K562 (cell line): ENCODE measurements at regions not wholly inside any gene's neighbourhood (a gene's known extent, or its start where the extent isn't known, plus 50 kb on each side); places are given as distances from the start of the nearest gene placed in this dataset.

Experiments used
- ATAC-seq: fragments of 200-7000 bp; cut with Tn5 transposase; 3 replicates; pipeline ENCODE4 v1.9.1; 2020; ENCODE audit warnings: moderate library complexity
- BruUV-seq: library from RNA; stranded (reverse); fragments of 400-500 nt; replicated peaks from 2 replicates; lab custom pipeline; 2021; lab: Mats Ljungman, UMichigan
- CTCF ChIA-PET: fragments of 300-600 bp; formaldehyde crosslinking; extraction: SDS; loops from one replicate; lab custom pipeline; 2021; ENCODE audit warnings: low intra/inter-chr PET ratio; lab: Yijun Ruan, JAX
- POLR2A ChIA-PET: fragments of 300-600, 350-650 bp; sonication (Branson Sonifier 250); formaldehyde crosslinking; extraction: SDS; loops from one replicate; lab custom pipeline; 2021; ENCODE audit warnings: antibody characterized with exemption, inconsistent platforms; lab: Yijun Ruan, JAX
- DNase-seq, 4 experiments: peaks; one replicate each; pipeline versions ENCODE4 v3.0.0 to v3.0.0-alpha.2; 2011 to 2018; ENCODE audit warnings: low spot score in 3 of 4, mixed read lengths in 3 of 4; ENCODE audit errors: extremely low read depth in 1 of 4
- FAIRE-seq: peaks from 2 replicates; lab custom pipeline; 2011; peaks lifted over from hg19 to GRCh38; lab: Jason Lieb, UNC
- H2AFZ ChIP-seq: 2 replicates; pipeline ENCODE4 v1.6.0; 2011; ENCODE audit warnings: low read depth, low read length, control low read depth, inconsistent platforms
- H3K27ac ChIP-seq: fragments of 200-600 bp; 3 replicates; pipeline ENCODE4 v1.8.0; 2011; ENCODE audit warnings: low read depth, mild to moderate bottlenecking, control low read depth, inconsistent platforms, low read length, moderate library complexity, mixed read lengths; ENCODE audit errors: extremely low read depth
- H3K27me3 ChIP-seq, 2 experiments: fragments of 300-600 bp in 1 of 2; 2 replicates in 1 of 2; 3 replicates in 1 of 2; pipeline versions ENCODE4 v1.6.0 to v1.8.0; 2011; ENCODE audit warnings: inconsistent platforms in 2 of 2, low read length in 2 of 2, mild to moderate bottlenecking in 1 of 2, mixed read lengths in 1 of 2, moderate library complexity in 1 of 2; ENCODE audit not compliant: control insufficient read depth in 2 of 2, insufficient read depth in 2 of 2
- H3K36me3 ChIP-seq: fragments of 300-600 bp; 3 replicates; pipeline ENCODE4 v1.8.0; 2011; ENCODE audit warnings: mild to moderate bottlenecking, low read length, inconsistent platforms; ENCODE audit not compliant: control insufficient read depth, insufficient read depth
- H3K4me1 ChIP-seq, 2 experiments: fragments of 200-600 bp in 1 of 2; replicated peaks in 1 of 2; 2 replicates in 1 of 2; 3 replicates in 1 of 2; pipeline versions ENCODE4 v1.5.1 to v1.8.0; 2011; ENCODE audit warnings: inconsistent platforms in 2 of 2, low read length in 2 of 2, mild to moderate bottlenecking in 1 of 2, mixed read lengths in 1 of 2, moderate library complexity in 1 of 2; ENCODE audit not compliant: control insufficient read depth in 2 of 2, insufficient read depth in 2 of 2
- H3K4me2 ChIP-seq: 2 replicates; pipeline ENCODE4 v1.6.1; 2011; ENCODE audit warnings: low read length, control low read depth, inconsistent platforms, mixed read lengths; ENCODE audit not compliant: insufficient read depth
- H3K4me3 ChIP-seq: fragments of 200-600 bp; sonication (generic), shearing (Covaris generic); 2 replicates; pipeline ENCODE4 v1.5.1; 2016; ENCODE audit warnings: control low read depth, inconsistent platforms
- H3K79me2 ChIP-seq: fragments of 200-600 bp; 3 replicates; pipeline ENCODE4 v1.8.0; 2011; ENCODE audit warnings: low read length, inconsistent platforms; ENCODE audit not compliant: control insufficient read depth, insufficient read depth
- H3K9ac ChIP-seq, 2 experiments: 2 replicates each; pipeline versions ENCODE4 v1.6.0 to v1.6.1; 2011; ENCODE audit warnings: low read depth in 2 of 2, low read length in 2 of 2, control low read depth in 1 of 2, inconsistent platforms in 1 of 2, mild to moderate bottlenecking in 1 of 2, mixed read lengths in 1 of 2; ENCODE audit not compliant: insufficient read depth in 1 of 2
- H3K9me1 ChIP-seq: one replicate; pipeline ENCODE4 v1.6.0; 2011; ENCODE audit warnings: inconsistent platforms, mild to moderate bottlenecking, low read length, moderate library complexity; ENCODE audit not compliant: control insufficient read depth, insufficient read depth
- H3K9me3 ChIP-seq: replicated peaks from 2 replicates; pipeline ENCODE4 v1.5.1; 2011; ENCODE audit warnings: low read depth, low read length, inconsistent platforms; ENCODE audit not compliant: control insufficient read depth, insufficient read depth
- H4K20me1 ChIP-seq: replicated peaks from 2 replicates; pipeline ENCODE4 v1.6.1; 2011; ENCODE audit warnings: low read length, inconsistent platforms, mixed read lengths; ENCODE audit not compliant: control insufficient read depth, insufficient read depth
- CAMTA2 ChIP-seq: fragments of 250-450 bp; sonication (Bioruptor Pico); conservative IDR thresholded peaks from 2 replicates; pipeline ENCODE4 v1.5.1; 2022
- CHD4 ChIP-seq: fragments of 200-600 bp; sonication (generic); IDR thresholded peaks from 3 replicates; pipeline ENCODE4 v1.6.1; 2012; ENCODE audit warnings: low read depth, mild to moderate bottlenecking, mixed read lengths, low read length, inconsistent platforms; ENCODE audit not compliant: insufficient read depth, insufficient replicate concordance, poor library complexity, severe bottlenecking
- CREM ChIP-seq: IDR thresholded peaks from 2 replicates; pipeline ENCODE4 v1.6.1; 2014; ENCODE audit warnings: antibody characterized with exemption, low read depth
- DPF2 ChIP-seq: fragments of 450-650 bp; IDR thresholded peaks from 2 replicates; pipeline ENCODE4 v1.6.1; 2016
- ESRRB ChIP-seq: fragments of 250-450 bp; sonication (Bioruptor Pico); IDR thresholded peaks from 2 replicates; pipeline ENCODE4 v1.5.0; 2020; ENCODE audit warnings: mild to moderate bottlenecking, moderate library complexity, borderline replicate concordance
- MAFK ChIP-seq: IDR thresholded peaks from 2 replicates; pipeline ENCODE4 v1.6.1; 2011; ENCODE audit warnings: low read length, improper control_type of control experiment
- NCOA1 ChIP-seq: fragments of 450-650 bp; IDR thresholded peaks from 2 replicates; pipeline ENCODE4 v1.6.1; 2016; ENCODE audit warnings: low read depth
- PHF21A ChIP-seq: fragments of 450-650 bp; IDR thresholded peaks from 2 replicates; pipeline ENCODE4 v1.6.1; 2017; ENCODE audit warnings: low read depth, borderline replicate concordance
- RBM25 ChIP-seq: fragments of 200-400 bp; formaldehyde crosslinking; IDR thresholded peaks from 2 replicates; pipeline ENCODE4 v1.6.1; 2018; ENCODE audit warnings: low read length, low read depth, moderate library complexity; ENCODE audit not compliant: severe bottlenecking
- SNRNP70 ChIP-seq: fragments of 200-400 bp; formaldehyde crosslinking; optimal IDR thresholded peaks from 2 replicates; pipeline ENCODE3; 2017; ENCODE audit warnings: low read depth, low read length
- SP1 ChIP-seq: sonication (generic); formaldehyde crosslinking; IDR thresholded peaks from 2 replicates; pipeline ENCODE4 v1.8.1; 2022; ENCODE audit warnings: mild to moderate bottlenecking, missing genetic modification reagents
- TAF9B ChIP-seq: fragments of 450-650 bp; IDR thresholded peaks from 2 replicates; pipeline ENCODE4 v1.6.1; 2018; ENCODE audit warnings: mild to moderate bottlenecking; ENCODE audit not compliant: partially characterized antibody
- TBP ChIP-seq: optimal IDR thresholded peaks from 2 replicates; pipeline ENCODE3; 2011; ENCODE audit warnings: low read depth, low read length, improper control_type of control experiment
- TGIF2 ChIP-seq: sonication (generic); formaldehyde crosslinking; IDR thresholded peaks from 2 replicates; pipeline ENCODE4 v1.8.1; 2022; ENCODE audit warnings: mild to moderate bottlenecking, missing genetic modification reagents, moderate library complexity
- ZFP30 ChIP-seq: fragments of 250-450 bp; sonication (Bioruptor Pico); IDR thresholded peaks from 2 replicates; pipeline ENCODE4 v1.8.0; 2022; ENCODE audit warnings: moderate library complexity, mild to moderate bottlenecking, inconsistent platforms, borderline replicate concordance
- ZNF444 ChIP-seq: fragments of 250-450 bp; sonication (Bioruptor Pico); IDR thresholded peaks from 2 replicates; pipeline ENCODE4 v1.4.0; 2020; ENCODE audit warnings: mild to moderate bottlenecking, moderate library complexity
- ZNF584 ChIP-seq: fragments of 200-800 bp; sonication (Bioruptor generic); IDR thresholded peaks from 2 replicates; pipeline ENCODE4 v1.6.1; 2016; ENCODE audit warnings: low read depth, mild to moderate bottlenecking, missing genetic modification characterization, missing compliant biosample characterization
- ZNF79 ChIP-seq: fragments of 250-450 bp; sonication (Bioruptor Pico); IDR thresholded peaks from 2 replicates; pipeline ENCODE4 v1.4.0; 2020; ENCODE audit warnings: low read depth, mild to moderate bottlenecking, moderate library complexity
- WGBS: fragments of 100-300 bp; shearing (Covaris generic); methylation state at CpG from one replicate; pipeline ENCODE4 v1.1.6; 2016; ENCODE audit warnings: low coverage, mixed read lengths; ENCODE audit not compliant: insufficient coverage; ENCODE audit errors: missing lambda C conversion rate; 5-methylcytosine and 5-hydroxymethylcytosine counted together
- in situ Hi-C: fragments of 300-500 bp; cut with MboI; formaldehyde crosslinking; loops from 4 replicates; pipeline ENCODE4 v1.15.0; 2018; ENCODE audit warnings: inconsistent platforms, mixed read lengths
- intact Hi-C: fragments of 100-400 bp; cut with micrococcal nuclease; formaldehyde crosslinking; loops from 2 replicates; pipeline ENCODE4 v1.14.2; 2022
- TF ChIP-seq, protein P1 (sequence below): sonication (generic); formaldehyde crosslinking; IDR thresholded peaks from 2 replicates; pipeline ENCODE4 v1.8.0; 2022; ENCODE audit warnings: mild to moderate bottlenecking, missing genetic modification reagents
- TF ChIP-seq, protein P2 (sequence below): fragments of 250-450 bp; sonication (Bioruptor Pico); IDR thresholded peaks from 2 replicates; pipeline ENCODE4 v1.5.0; 2020; ENCODE audit warnings: mild to moderate bottlenecking, borderline replicate concordance

DNA sequence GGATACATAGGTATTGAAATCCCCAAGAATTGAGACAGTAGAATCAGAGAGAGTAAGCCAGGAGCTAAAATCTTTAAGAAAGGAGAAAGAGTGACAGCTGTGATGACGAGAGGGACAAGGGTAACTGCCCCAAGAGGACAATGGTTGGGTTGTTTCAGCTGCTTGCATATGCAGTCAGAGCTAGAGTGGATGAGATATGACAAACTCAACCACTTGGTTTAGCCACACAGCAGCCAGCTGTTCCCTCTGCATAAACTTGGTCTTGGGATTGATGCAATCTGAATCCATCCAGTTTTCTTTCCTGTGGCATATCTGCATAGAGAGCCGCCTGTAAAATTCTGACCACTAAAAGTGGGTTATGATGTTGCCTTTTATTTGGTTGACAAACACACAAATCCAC lies 100.7 kb downstream of the ZNF622 start:
- Histone ChIP-seq H3K27me3 (no peaks in the 10 kb centered on the region; a peak in 1 of 5 replicates), H3K79me2 (no peaks in the 10 kb centered on the region), H2AFZ (no peak overlapping the region), H3K27ac (no peak overlapping the region), H3K4me2 (no peak overlapping the region), H3K9ac (no peak overlapping the region), H4K20me1 (no peaks in the 10 kb centered on the region), H3K9me1 (no peaks in the 10 kb centered on the region), H3K36me3 (no peaks in the 10 kb centered on the region), H3K4me3 (no peak overlapping the region), H3K4me1 (no peaks in the 10 kb centered on the region), H3K9me3 (no peaks in the 10 kb centered on the region)
- WGBS: 0% methylated on average over 2 of the region's 2 CpGs
- BruUV-seq: no TSS peak
- FAIRE-seq (no peak), DNase-seq (no peak), ATAC-seq (no peak)
- in situ Hi-C loops: no loop called here
- no peak for TF ChIP-seq ZNF444 (CRISPR knock-in tag)
- TF ChIP-seq PHF21A: no peak
- no peak for TF ChIP-seq TGIF2
- TF ChIP-seq TBP: no peak
- TF ChIP-seq ZNF584 (CRISPR knock-in tag): no peak
- no peak for TF ChIP-seq RBM25
- no peak for TF ChIP-seq ZNF79 (CRISPR knock-in tag)
- TF ChIP-seq MAFK: no peak
- TF ChIP-seq DPF2: no peak
- TF ChIP-seq TAF9B: no peak
- TF ChIP-seq CREM: no peak
- TF ChIP-seq SP1 (CRISPR knock-in tag): no peak
- TF ChIP-seq NCOA1: no peak
- no peak for TF ChIP-seq SNRNP70
- TF ChIP-seq CHD4: no peak
- TF ChIP-seq, protein P1, sequence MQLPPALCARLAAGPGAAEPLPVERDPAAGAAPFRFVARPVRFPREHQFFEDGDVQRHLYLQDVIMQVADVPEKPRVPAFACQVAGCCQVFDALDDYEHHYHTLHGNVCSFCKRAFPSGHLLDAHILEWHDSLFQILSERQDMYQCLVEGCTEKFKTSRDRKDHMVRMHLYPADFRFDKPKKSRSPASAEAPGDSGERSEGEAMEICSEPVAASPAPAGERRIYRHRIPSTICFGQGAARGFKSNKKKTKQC (CRISPR knock-in tag): no peak
- TF ChIP-seq ZFP30 (CRISPR knock-in tag): no peak
- TF ChIP-seq, protein P2, sequence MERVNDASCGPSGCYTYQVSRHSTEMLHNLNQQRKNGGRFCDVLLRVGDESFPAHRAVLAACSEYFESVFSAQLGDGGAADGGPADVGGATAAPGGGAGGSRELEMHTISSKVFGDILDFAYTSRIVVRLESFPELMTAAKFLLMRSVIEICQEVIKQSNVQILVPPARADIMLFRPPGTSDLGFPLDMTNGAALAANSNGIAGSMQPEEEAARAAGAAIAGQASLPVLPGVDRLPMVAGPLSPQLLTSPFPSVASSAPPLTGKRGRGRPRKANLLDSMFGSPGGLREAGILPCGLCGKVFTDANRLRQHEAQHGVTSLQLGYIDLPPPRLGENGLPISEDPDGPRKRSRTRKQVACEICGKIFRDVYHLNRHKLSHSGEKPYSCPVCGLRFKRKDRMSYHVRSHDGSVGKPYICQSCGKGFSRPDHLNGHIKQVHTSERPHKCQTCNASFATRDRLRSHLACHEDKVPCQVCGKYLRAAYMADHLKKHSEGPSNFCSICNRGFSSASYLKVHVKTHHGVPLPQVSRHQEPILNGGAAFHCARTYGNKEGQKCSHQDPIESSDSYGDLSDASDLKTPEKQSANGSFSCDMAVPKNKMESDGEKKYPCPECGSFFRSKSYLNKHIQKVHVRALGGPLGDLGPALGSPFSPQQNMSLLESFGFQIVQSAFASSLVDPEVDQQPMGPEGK (CRISPR knock-in tag): no peak
- TF ChIP-seq ESRRB: no peak
- TF ChIP-seq CAMTA2 (CRISPR knock-in tag): no peak
- intact Hi-C loops: no loop called here
- ChIA-PET POLR2A (interaction anchor here (1.8 kb wide), 1 partner anchor 10 kb away, joined by 4 read pairs; no protein-coding TSS in a partner anchor), CTCF (no interaction called here)
